AG09319 (cell line): ENCODE measurements at regions not wholly inside any gene's neighbourhood (a gene's known extent, or its start where the extent isn't known, plus 50 kb on each side); places are given as distances from the start of the nearest gene placed in this dataset.

Experiments
- DNase-seq: peaks from one replicate; pipeline ENCODE4 v3.0.0-alpha.2; 2010; ENCODE audit warnings: low read depth; ENCODE audit errors: extremely low read depth
- CTCF ChIP-seq: IDR thresholded peaks from 2 replicates; pipeline ENCODE4 v1.5.1; 2011; ENCODE audit warnings: low read depth, mild to moderate bottlenecking, inconsistent platforms, low read length, moderate library complexity

GRCh38 chr7:21084286-21084685, 297.6 kb upstream of the SP8 start:
- TF ChIP-seq CTCF: no peak
- DNase-seq: no peak

- no peak for DNase-seq
- no peak for TF ChIP-seq CTCF
Measured at GRCh38 chr7:21086688-21087087, 300.0 kb upstream of the SP8 start.

GRCh38 chr7:21089653-21090052, 303.0 kb upstream of the SP8 start:
- DNase-seq: no peak
- no peak for TF ChIP-seq CTCF

- no peak for DNase-seq
- TF ChIP-seq CTCF: no peak
Measured at GRCh38 chr7:21092766-21093702, 306.3 kb upstream of the SP8 start.

GRCh38 chr7:21094589-21094988, 307.9 kb upstream of the SP8 start:
- DNase-seq: no peak
- no peak for TF ChIP-seq CTCF

- no peak for TF ChIP-seq CTCF
Measured at GRCh38 chr7:21099432-21099831, 312.7 kb upstream of the SP8 start.

GRCh38 chr7:21099955-21100354, 313.3 kb upstream of the SP8 start:
- DNase-seq: no peak
- no peak for TF ChIP-seq CTCF

More at GRCh38 chr7:21099432-21099831, 312.7 kb upstream of the SP8 start:
- DNase-seq: no peak
